Endodermal cell (in vitro differentiated cells): ENCODE measurements at regions not wholly inside any gene's neighbourhood (a gene's known extent, or its start where the extent isn't known, plus 50 kb on each side); places are given as distances from the start of the nearest gene placed in this dataset.

Source experiments
- DNase-seq: peaks from one replicate; pipeline ENCODE4 v3.0.0-alpha.2; 2017
- H3K27ac ChIP-seq: 2 replicates; pipeline ENCODE4 v1.5.1; 2013; ENCODE audit warnings: mild to moderate bottlenecking, low read depth, low read length, moderate library complexity
- H3K27me3 ChIP-seq: 2 replicates; pipeline ENCODE4 v1.6.1; 2013; ENCODE audit warnings: mild to moderate bottlenecking, low read length, moderate library complexity; ENCODE audit not compliant: insufficient read depth, control insufficient read depth, poor library complexity, severe bottlenecking
- H3K36me3 ChIP-seq: 2 replicates; pipeline ENCODE4 v1.7.0; 2013; ENCODE audit warnings: mild to moderate bottlenecking, low read length, moderate library complexity; ENCODE audit not compliant: control insufficient read depth, insufficient read depth
- H3K4me1 ChIP-seq: one replicate; pipeline ENCODE4 v1.7.0; 2013; ENCODE audit warnings: low read length; ENCODE audit not compliant: control insufficient read depth, insufficient read depth
- H3K4me3 ChIP-seq: 2 replicates; pipeline ENCODE4 v1.5.1; 2013; ENCODE audit warnings: mild to moderate bottlenecking, low read length, moderate library complexity
- H3K9ac ChIP-seq: 2 replicates; pipeline ENCODE4 v1.6.1; 2013; ENCODE audit warnings: mild to moderate bottlenecking, low read length, moderate library complexity; ENCODE audit not compliant: poor library complexity, severe bottlenecking; ENCODE audit errors: extremely low read depth
- H3K9me3 ChIP-seq: 2 replicates; pipeline ENCODE4 v1.6.1; 2013; ENCODE audit warnings: mild to moderate bottlenecking, low read length, moderate library complexity; ENCODE audit not compliant: control insufficient read depth
- H3K27ac Mint-ChIP-seq: 2 replicates; pipeline ENCODE4 v1.8.0; 2020; ENCODE audit warnings: mixed read lengths
- H3K27me3 Mint-ChIP-seq: 2 replicates; pipeline ENCODE4 v1.8.0; 2021; ENCODE audit warnings: mild to moderate bottlenecking, mixed read lengths; ENCODE audit not compliant: insufficient read depth
- H3K36me3 Mint-ChIP-seq: 2 replicates; pipeline ENCODE4 v1.8.0; 2020; ENCODE audit warnings: low read depth, mixed read lengths
- H3K4me1 Mint-ChIP-seq: 2 replicates; pipeline ENCODE4 v1.8.0; 2020; ENCODE audit warnings: mixed read lengths
- H3K4me3 Mint-ChIP-seq: 2 replicates; pipeline ENCODE4 v1.8.0; 2020; ENCODE audit warnings: mild to moderate bottlenecking, moderate library complexity, mixed read lengths
- H3K9me3 Mint-ChIP-seq: 2 replicates; pipeline ENCODE4 v1.8.0; 2020; ENCODE audit warnings: mild to moderate bottlenecking, mixed read lengths
- CTCF ChIP-seq: fragments of 200-600 bp; sonication (generic); conservative IDR thresholded peaks from 2 replicates; pipeline ENCODE4 v1.5.0; 2021; ENCODE audit warnings: antibody characterized with exemption, mild to moderate bottlenecking
- WGBS, 2 experiments: methylation state at CpG; one replicate each; pipeline versions ENCODE4 v1.1.5 to v1.1.7; 2013; ENCODE audit warnings: missing lambda C conversion rate in 2 of 2, mixed read lengths in 1 of 2; ENCODE audit not compliant: insufficient coverage in 1 of 2, insufficient read length in 1 of 2; 5-methylcytosine and 5-hydroxymethylcytosine counted together

- H3K27ac Mint-ChIP-seq = no peak overlapping the region
- H3K27me3 ChIP-seq = peaks cover 10% of the 10 kb centered on the region
- H3K4me3 Mint-ChIP-seq = peak overlapping the region; percentile 49
- H3K4me1 Mint-ChIP-seq = no peaks in the 10 kb centered on the region
- peaks cover 24% of the 10 kb centered on the region for H3K27me3 Mint-ChIP-seq
- WGBS, 2 experiments = 89 to 100% methylated on average over 3 to 4 of the region's 4 CpGs
- peaks cover 4% of the 10 kb centered on the region for H3K4me1 ChIP-seq
- no peaks in the 10 kb centered on the region for H3K36me3 Mint-ChIP-seq
- DNase-seq = no peak
- H3K36me3 ChIP-seq = no peaks in the 10 kb centered on the region
- H3K9ac ChIP-seq = no peak overlapping the region
- no peak for TF ChIP-seq CTCF
- no peak overlapping the region for H3K4me3 ChIP-seq
- H3K27ac ChIP-seq = no peak overlapping the region
- H3K9me3 ChIP-seq = peaks cover 8% of the 10 kb centered on the region
- H3K9me3 Mint-ChIP-seq = no peaks in the 10 kb centered on the region
Observed at GRCh38 chr2:43099797-43100196, 126.6 kb downstream of the ZFP36L2 start.

GRCh38 chr2:43098539-43098938, 127.9 kb downstream of the ZFP36L2 start:
- Histone ChIP-seq H3K9me3 (peaks cover 8% of the 10 kb centered on the region), H3K36me3 (no peaks in the 10 kb centered on the region), H3K27me3 (peaks cover 10% of the 10 kb centered on the region), H3K27ac (no peak overlapping the region), H3K4me1 (peaks cover 4% of the 10 kb centered on the region), H3K4me3 (no peak overlapping the region), H3K9ac (no peak overlapping the region)
- H3K27ac Mint-ChIP-seq = no peak overlapping the region
- no peak for TF ChIP-seq CTCF
- H3K4me1 Mint-ChIP-seq = no peaks in the 10 kb centered on the region
- no peaks in the 10 kb centered on the region for H3K36me3 Mint-ChIP-seq
- no peak overlapping the region for H3K4me3 Mint-ChIP-seq
- peak; percentile 32 for DNase-seq
- H3K9me3 Mint-ChIP-seq = no peaks in the 10 kb centered on the region
- 80 to 96% methylated on average over 2 to 4 of the region's 4 CpGs for WGBS, 2 experiments
- peaks cover 24% of the 10 kb centered on the region for H3K27me3 Mint-ChIP-seq

- Histone ChIP-seq H3K4me1 (peaks cover 4% of the 10 kb centered on the region), H3K9ac (no peak overlapping the region), H3K4me3 (no peak overlapping the region), H3K27me3 (peaks cover 10% of the 10 kb centered on the region), H3K27ac (no peak overlapping the region), H3K9me3 (peaks cover 8% of the 10 kb centered on the region), H3K36me3 (no peaks in the 10 kb centered on the region)
- H3K9me3 Mint-ChIP-seq = no peaks in the 10 kb centered on the region
- H3K27ac Mint-ChIP-seq = no peak overlapping the region
- 81 to 90% methylated on average over 4 to 7 of the region's 7 CpGs for WGBS, 2 experiments
- H3K4me3 Mint-ChIP-seq = no peak overlapping the region
- no peaks in the 10 kb centered on the region for H3K36me3 Mint-ChIP-seq
- TF ChIP-seq CTCF = no peak
- peaks cover 24% of the 10 kb centered on the region for H3K27me3 Mint-ChIP-seq
- peak; percentile 27 for DNase-seq
- H3K4me1 Mint-ChIP-seq = no peaks in the 10 kb centered on the region
Observed at GRCh38 chr2:43097644-43098408, 128.6 kb downstream of the ZFP36L2 start.
